Suprapubic skin (tissue), 3 donors: ENCODE measurements at regions not wholly inside any gene's neighbourhood (a gene's known extent, or its start where the extent isn't known, plus 50 kb on each side); places are given as distances from the start of the nearest gene placed in this dataset.

Experiments
- POLR2AphosphoS5 ChIP-seq, 3 donors: sonication (generic); formaldehyde crosslinking; IDR thresholded peaks; one replicate each; pipeline ENCODE4 v1.6.1; 2017; ENCODE audit warnings: antibody characterized with exemption in 3 of 3
- TF ChIP-seq, protein P1 (sequence below), 2 donors: fragments of 200-600 bp in 1 of 2; fragments of 450-650 bp in 1 of 2; sonication (generic) in 1 of 2; IDR thresholded peaks; one replicate each; pipeline ENCODE4 v1.5.1; 2016 to 2019; ENCODE audit warnings: antibody characterized with exemption in 2 of 2, mild to moderate bottlenecking in 1 of 2, moderate library complexity in 1 of 2

DNA sequence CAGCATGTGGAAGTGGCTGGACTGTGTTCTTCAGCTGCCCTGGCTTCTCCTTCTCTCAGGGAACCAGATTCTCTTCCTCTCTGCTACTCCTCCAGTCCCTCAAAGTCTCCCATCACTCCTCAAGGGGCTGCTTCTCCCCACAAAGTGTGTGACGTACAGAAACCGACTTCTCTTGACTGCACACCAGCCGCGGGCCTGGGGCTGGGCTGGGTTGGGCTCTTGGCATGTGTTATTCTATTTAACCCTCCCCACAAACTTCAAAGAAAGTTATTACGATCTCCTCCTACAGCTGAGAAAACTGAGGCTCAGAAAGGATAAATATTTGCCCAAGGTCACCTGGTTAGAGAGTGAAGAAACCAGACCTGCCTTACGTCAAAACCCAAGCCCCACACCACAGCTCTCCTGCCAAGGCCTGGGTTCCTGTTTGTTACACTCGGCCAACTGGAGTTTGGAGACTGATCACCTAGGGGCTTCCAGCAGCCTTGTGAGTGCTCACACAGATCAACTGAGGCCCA lies 269.0 kb downstream of the TFCP2L1 start:
- TF ChIP-seq, protein P1, sequence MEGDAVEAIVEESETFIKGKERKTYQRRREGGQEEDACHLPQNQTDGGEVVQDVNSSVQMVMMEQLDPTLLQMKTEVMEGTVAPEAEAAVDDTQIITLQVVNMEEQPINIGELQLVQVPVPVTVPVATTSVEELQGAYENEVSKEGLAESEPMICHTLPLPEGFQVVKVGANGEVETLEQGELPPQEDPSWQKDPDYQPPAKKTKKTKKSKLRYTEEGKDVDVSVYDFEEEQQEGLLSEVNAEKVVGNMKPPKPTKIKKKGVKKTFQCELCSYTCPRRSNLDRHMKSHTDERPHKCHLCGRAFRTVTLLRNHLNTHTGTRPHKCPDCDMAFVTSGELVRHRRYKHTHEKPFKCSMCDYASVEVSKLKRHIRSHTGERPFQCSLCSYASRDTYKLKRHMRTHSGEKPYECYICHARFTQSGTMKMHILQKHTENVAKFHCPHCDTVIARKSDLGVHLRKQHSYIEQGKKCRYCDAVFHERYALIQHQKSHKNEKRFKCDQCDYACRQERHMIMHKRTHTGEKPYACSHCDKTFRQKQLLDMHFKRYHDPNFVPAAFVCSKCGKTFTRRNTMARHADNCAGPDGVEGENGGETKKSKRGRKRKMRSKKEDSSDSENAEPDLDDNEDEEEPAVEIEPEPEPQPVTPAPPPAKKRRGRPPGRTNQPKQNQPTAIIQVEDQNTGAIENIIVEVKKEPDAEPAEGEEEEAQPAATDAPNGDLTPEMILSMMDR (IDR thresholded peaks at IDR 0.05) = no peak
- no peak for TF ChIP-seq POLR2AphosphoS5 (IDR thresholded peaks at IDR 0.05)
